ENCODE measurements at regions not wholly inside any gene's neighbourhood (a gene's known extent, or its start where the extent isn't known, plus 50 kb on each side); places are given as distances from the start of the nearest gene placed in this dataset.

DNA sequence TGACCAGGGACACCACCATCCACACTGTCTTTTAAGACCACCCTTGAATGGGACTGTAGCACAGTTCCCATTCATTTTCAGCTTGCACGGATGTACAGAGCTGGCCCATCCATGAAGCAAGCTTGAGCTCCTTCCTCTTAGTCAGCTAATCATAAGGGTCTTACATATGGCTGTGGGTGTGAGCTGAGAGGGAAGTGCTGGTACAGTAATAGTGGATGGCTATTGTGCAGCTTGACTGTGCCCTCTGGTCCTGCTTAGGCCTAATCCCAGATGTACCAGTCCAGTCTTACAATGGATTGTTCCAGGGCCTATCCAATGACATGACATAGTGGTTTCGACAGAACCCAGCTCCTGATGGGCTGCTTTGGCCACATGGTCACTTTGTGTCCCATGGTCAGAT, 96.9 kb upstream of the ZNF438 start:
- Histone ChIP-seq H3K79me2 (ENCODE audit: insufficient read depth, low read length) (no peaks in the 10 kb centered on the region), H3K9me3 (ENCODE audit: insufficient read depth, low read length) (no peaks in the 10 kb centered on the region), H3F3A (ENCODE audit: insufficient read depth) (no peaks in the 10 kb centered on the region), H3K9ac (ENCODE audit: low read length) (no peak overlapping the region), H3K27ac (ENCODE audit: low read depth, low read length) (no peak overlapping the region), H3K9me2 (replicated peaks; ENCODE audit: insufficient read depth, low read length) (no peaks in the 10 kb centered on the region), H4K20me1 (ENCODE audit: low read depth, low read length) (no peaks in the 10 kb centered on the region), H3K27me3 (ENCODE audit: low read length) (no peaks in the 10 kb centered on the region), H3K4me2 (ENCODE audit: low read depth, low read length, poor library complexity, severe bottlenecking) (no peak overlapping the region), H3K4me3 (ENCODE audit: insufficient read depth, low read length, poor library complexity, severe bottlenecking) (no peak overlapping the region), H3K36me3 (ENCODE audit: low read length) (no peaks in the 10 kb centered on the region), H2AFZ (ENCODE audit: low read depth, low read length, severe bottlenecking) (no peak overlapping the region)
- TF ChIP-seq, protein P1, sequence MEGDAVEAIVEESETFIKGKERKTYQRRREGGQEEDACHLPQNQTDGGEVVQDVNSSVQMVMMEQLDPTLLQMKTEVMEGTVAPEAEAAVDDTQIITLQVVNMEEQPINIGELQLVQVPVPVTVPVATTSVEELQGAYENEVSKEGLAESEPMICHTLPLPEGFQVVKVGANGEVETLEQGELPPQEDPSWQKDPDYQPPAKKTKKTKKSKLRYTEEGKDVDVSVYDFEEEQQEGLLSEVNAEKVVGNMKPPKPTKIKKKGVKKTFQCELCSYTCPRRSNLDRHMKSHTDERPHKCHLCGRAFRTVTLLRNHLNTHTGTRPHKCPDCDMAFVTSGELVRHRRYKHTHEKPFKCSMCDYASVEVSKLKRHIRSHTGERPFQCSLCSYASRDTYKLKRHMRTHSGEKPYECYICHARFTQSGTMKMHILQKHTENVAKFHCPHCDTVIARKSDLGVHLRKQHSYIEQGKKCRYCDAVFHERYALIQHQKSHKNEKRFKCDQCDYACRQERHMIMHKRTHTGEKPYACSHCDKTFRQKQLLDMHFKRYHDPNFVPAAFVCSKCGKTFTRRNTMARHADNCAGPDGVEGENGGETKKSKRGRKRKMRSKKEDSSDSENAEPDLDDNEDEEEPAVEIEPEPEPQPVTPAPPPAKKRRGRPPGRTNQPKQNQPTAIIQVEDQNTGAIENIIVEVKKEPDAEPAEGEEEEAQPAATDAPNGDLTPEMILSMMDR (IDR thresholded peaks at IDR 0.05; ENCODE audit: insufficient read depth, low read length, poor library complexity, severe bottlenecking) = no peak
- TF ChIP-seq EZH2phosphoT487 (conservative IDR thresholded peaks at IDR 0.05; ENCODE audit: low read length) = no peak

DNA sequence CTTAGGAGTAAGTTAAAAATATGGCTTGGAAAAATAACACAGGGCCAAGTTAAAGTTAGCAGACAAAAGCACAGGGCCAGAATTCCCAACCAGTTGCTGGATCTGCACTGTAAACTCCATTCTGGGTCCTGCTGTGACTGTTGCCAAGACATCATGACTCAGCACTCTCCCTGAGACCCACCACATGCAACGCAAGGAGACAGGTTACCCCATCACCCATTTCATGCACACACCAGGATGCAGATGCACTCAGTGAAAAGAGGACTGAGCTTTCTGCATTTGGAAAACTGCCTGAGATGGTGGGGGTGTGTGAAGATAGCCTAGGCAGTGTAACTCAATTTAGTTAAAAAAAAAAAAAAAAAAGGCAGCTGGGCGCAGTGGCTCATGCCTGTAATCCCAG, 97.6 kb upstream of the ZNF438 start:
- Histone ChIP-seq H3F3A (ENCODE audit: insufficient read depth) (no peaks in the 10 kb centered on the region), H3K9me2 (replicated peaks; ENCODE audit: insufficient read depth, low read length) (no peaks in the 10 kb centered on the region), H3K4me3 (ENCODE audit: insufficient read depth, low read length, poor library complexity, severe bottlenecking) (no peak overlapping the region), H3K9ac (ENCODE audit: low read length) (no peak overlapping the region), H3K36me3 (ENCODE audit: low read length) (no peaks in the 10 kb centered on the region), H3K9me3 (ENCODE audit: insufficient read depth, low read length) (no peaks in the 10 kb centered on the region), H4K20me1 (ENCODE audit: low read depth, low read length) (no peaks in the 10 kb centered on the region), H3K79me2 (ENCODE audit: insufficient read depth, low read length) (no peaks in the 10 kb centered on the region), H3K4me2 (ENCODE audit: low read depth, low read length, poor library complexity, severe bottlenecking) (no peak overlapping the region), H3K27ac (ENCODE audit: low read depth, low read length) (no peak overlapping the region), H2AFZ (ENCODE audit: low read depth, low read length, severe bottlenecking) (no peak overlapping the region), H3K27me3 (ENCODE audit: low read length) (no peaks in the 10 kb centered on the region)
- TF ChIP-seq EZH2phosphoT487 (conservative IDR thresholded peaks at IDR 0.05; ENCODE audit: low read length) = no peak
- TF ChIP-seq, protein P1 (IDR thresholded peaks at IDR 0.05; ENCODE audit: insufficient read depth, low read length, poor library complexity, severe bottlenecking) = no peak

DNA sequence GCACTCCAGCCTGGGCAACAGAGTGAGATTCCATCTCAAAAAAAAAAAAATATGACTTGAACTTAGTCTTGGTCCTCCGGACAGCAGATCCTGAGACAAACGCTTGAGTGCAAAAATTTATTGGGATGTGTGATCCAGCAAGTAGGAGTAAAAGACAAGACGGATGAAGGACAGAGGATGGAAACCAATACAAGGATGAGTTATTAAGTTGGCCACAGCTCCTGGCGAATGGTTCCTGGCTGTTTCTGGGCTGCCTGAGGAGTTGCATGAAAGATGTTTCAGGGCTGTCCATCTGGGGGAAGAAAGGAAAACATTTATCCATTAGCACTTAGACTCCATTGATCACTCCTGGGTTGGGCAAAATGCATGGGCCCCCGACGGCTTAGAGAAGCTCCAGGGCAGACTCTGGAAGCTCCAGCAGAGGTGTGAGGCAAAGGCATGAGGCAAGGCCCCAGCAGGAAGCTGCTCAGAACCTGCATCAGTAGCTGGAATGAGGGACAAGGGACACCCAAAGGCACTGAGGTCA, 98.3 kb upstream of the ZNF438 start:
- no peak overlapping the region for H3K27ac ChIP-seq (ENCODE audit: low read depth, low read length)
- no peak overlapping the region for H3K4me3 ChIP-seq (ENCODE audit: insufficient read depth, low read length, poor library complexity, severe bottlenecking)
- TF ChIP-seq EZH2phosphoT487 (conservative IDR thresholded peaks at IDR 0.05; ENCODE audit: low read length) = no peak
- TF ChIP-seq, protein P1 (IDR thresholded peaks at IDR 0.05; ENCODE audit: insufficient read depth, low read length, poor library complexity, severe bottlenecking) = no peak

More for the DNA sequence above, 98.3 kb upstream of the ZNF438 start:
- Histone ChIP-seq H4K20me1 (ENCODE audit: low read depth, low read length) (no peaks in the 10 kb centered on the region), H2AFZ (ENCODE audit: low read depth, low read length, severe bottlenecking) (no peak overlapping the region), H3K9ac (ENCODE audit: low read length) (no peak overlapping the region), H3K9me2 (replicated peaks; ENCODE audit: insufficient read depth, low read length) (no peaks in the 10 kb centered on the region), H3K79me2 (ENCODE audit: insufficient read depth, low read length) (no peaks in the 10 kb centered on the region), H3K4me2 (ENCODE audit: low read depth, low read length, poor library complexity, severe bottlenecking) (no peak overlapping the region), H3F3A (ENCODE audit: insufficient read depth) (no peaks in the 10 kb centered on the region), H3K36me3 (ENCODE audit: low read length) (no peaks in the 10 kb centered on the region), H3K9me3 (ENCODE audit: insufficient read depth, low read length) (no peaks in the 10 kb centered on the region), H3K27me3 (ENCODE audit: low read length) (no peaks in the 10 kb centered on the region)

Data from SU-DHL-6 (cell line).